Effector CD4-positive, alpha-beta T cell (primary cell): ENCODE measurements at regions not wholly inside any gene's neighbourhood (a gene's known extent, or its start where the extent isn't known, plus 50 kb on each side); places are given as distances from the start of the nearest gene placed in this dataset.

ENCODE experiments used
- DNase-seq: peaks from one replicate; pipeline ENCODE4 v3.0.0-alpha.2; 2020

DNA sequence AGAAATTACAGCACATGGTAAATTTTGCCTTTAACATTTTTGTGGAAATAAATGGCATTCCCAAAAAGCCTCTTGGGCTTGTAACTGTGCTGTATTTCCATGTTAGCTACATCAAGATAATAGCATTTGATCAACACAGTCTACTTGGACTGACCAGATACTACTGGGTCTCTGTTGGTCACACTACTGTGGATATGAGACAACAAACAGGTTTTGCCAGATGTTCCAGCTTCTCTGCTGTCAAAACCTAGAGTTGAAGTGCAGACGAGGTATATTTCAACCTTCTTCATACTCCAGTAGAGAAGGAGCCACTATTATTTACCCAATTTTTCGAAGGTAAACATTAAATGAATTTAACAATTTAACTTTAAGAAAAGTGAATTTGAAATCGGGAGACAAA is 284.7 kb upstream of the CITED2 start:
- DNase-seq: no peak

DNA sequence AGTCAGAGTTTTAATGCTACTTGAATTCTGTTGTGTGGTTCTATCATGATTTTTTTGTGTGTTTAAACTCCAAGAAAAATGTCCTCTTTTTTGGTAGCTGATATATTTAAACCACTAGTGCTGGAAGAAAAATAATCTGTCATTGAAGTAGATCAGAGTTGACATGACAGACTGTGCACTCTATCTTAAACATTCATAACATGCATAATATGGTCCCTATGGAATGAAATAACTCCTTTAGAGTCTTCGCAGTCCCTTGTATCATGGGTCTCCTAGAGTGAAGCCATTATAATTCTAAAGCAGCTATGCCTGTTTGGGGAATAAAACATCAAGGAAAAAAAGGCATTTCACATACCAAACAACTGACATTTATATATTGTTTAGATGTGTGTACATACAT is 282.7 kb upstream of the CITED2 start:
- no peak for DNase-seq

DNA sequence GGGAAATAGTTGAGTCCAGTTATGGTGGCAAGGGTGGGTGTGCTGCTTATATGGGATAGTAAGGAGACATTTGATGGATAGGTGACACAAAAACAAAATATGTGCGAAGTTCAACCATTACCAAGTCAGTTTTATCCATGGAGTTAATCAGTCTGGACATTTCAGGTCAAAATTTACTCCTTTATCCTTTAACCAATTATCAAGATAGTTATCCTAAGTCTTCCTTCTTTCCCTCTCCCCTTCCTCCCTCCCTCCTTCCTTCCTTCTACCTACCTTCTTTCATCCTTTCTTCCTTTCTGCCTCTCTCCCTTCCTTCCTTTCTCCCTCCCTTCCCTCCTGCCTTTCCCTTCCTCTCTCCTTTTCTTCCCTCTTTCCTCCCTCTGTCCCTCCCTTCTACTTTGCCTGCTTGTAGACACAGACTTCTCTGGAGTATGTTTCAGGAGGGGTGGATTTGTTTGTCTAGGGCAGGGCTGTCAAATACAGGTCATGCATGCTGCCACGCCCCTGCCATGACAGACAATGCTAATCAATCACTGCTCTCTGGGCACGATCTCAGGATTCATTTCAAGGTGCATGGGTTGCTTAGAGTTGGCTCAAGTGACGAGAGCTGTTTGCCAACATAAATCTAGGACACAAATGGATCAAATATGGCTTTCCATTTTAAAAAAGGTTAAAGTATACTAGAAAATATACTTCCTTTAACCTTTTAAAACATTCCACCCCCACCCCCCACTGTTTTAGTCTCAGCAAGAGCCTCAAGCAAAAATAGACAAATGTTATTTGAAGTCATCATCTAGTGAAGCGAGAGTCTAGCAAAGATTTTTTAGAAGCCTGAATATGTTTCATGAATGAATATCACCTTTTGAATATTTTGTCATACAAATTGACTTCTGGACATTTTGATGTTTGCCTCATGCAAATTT is 281.6 kb upstream of the CITED2 start:
- DNase-seq: no peak

DNA sequence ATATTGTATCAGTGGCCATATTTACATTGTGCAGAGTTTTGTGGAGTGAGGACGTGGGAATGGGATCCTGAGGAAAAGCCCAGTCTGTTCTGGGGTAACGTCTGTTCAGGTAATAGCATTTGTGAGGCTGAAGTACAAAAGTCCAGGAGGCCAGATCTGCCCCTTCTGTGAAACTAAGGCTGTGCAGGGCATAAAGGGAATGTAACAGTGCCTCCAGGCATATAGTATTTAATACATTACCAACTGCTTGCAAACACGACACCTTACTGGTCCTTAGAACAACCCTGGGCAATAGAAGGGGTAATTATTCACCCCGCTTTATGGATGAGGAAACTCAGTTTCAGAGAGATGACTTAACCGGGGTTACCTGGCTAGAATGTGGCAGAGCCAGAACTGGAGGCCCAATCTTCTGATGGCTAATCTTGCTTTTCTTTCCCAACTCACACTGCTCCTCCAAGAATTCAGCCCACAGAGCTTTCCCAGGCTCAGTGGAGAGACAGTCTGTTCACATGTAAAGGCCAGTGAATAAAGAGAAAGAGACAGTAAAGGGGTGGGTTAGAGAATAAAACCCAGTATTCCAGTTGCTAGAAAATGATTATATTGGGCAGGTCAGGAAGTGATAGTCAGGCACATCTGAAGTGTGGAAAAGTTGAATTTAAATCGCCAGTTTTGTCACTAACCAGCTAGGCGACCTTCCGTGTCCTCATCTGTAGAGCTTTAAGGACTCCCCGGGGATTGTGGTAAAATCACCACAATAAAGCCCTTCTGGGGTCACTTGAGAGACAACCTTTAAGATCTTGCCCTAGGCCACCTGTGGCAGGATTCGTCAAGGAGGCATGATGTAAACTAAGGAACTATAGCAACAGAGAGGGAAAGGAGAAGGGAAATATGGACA is 280.7 kb upstream of the CITED2 start:
- DNase-seq: no peak

DNA sequence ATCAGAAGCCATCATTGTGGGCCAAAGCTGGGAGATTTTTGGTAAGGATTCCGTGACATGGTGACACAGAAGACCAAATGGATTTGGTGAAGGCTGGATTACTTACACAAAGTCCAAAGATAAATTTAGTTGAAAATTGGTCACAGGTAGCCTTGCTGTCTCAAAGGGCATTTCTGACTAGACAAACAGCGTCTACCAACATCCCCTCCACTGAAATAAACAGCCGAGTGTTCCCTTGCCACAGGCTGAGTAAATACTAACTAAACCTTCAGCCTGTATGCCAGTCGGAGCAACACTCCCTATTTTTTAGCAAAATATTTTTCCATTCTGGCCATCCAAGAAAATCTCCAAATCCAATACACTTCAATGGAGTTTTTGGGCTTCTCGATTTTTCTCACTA is 279.9 kb upstream of the CITED2 start:
- DNase-seq: no peak

DNA sequence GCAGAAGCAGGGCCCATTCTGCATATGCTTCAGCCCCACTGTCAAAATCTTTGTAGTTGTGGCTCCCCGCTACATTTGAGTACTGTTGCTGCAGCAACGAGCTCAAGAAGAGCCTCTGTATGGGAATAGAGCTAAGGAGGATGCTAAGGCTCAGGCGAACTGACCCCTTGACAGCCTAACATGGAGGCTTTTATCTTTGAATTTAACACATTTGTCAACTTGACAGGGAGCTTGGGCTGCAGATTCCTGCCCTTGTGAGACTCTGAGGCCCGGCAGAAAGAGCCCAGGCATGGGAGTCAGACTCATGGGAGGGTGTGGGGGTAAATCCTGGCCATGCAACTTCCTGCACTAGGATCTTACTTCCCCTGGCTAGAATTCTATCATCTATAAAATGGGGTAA is 278.7 kb upstream of the CITED2 start:
- no peak for DNase-seq

DNA sequence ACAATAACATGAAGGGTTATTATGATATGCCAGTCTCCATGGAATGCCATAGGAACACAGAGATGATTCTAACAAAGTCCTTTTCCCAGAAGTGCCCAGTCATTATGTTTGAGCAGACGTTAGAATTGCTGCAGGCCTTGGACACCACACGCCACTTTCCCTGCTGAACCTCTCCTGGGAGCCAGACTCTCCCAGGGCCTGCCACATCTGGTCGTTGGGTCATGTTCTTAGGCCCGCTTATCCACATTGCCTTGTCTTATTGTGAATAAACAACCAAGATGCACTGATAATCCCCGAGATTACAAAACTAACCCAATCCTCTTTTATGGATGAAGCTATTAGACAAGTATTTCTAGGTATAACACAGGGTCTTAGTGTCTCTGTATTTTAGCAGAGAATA is 276.5 kb upstream of the CITED2 start:
- no peak for DNase-seq

DNA sequence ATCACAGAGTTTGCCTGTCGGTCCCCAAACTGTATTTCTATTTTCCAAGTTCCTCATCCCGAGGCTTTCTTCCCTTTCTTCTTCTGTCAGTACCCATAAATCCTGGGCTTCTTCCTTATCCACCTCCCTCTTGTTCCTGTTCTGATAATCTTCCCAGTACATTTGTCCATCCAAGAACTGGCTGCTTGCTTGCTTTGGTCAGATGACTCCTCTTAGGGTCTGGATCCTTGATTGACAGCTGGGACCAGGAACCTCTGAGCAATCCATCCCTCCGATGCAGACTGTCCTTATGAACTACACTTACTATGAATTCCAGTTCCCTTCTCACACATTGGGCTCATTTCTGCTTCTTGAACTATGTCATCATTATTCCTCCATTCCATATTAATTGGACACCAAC is 275.3 kb upstream of the CITED2 start:
- no peak for DNase-seq

DNA sequence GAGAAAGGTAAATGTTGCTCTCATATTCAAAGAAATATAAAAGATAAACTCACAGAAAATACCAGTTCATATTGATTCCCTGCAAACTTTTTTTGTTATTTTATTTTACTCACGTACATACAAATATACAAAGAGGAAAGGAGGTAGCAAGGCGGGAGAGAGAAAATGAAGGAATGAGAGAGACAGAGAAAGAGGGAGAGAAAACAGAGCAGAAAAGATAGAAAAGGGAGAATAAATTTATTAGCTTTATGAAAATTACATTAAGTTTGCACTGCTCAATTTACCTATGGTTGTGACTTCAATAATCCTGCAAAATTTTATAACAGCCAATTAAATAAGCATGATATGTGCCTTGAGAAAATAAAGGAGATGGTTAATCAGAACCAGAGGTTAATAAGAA is 274.7 kb upstream of the CITED2 start:
- DNase-seq: no peak

DNA sequence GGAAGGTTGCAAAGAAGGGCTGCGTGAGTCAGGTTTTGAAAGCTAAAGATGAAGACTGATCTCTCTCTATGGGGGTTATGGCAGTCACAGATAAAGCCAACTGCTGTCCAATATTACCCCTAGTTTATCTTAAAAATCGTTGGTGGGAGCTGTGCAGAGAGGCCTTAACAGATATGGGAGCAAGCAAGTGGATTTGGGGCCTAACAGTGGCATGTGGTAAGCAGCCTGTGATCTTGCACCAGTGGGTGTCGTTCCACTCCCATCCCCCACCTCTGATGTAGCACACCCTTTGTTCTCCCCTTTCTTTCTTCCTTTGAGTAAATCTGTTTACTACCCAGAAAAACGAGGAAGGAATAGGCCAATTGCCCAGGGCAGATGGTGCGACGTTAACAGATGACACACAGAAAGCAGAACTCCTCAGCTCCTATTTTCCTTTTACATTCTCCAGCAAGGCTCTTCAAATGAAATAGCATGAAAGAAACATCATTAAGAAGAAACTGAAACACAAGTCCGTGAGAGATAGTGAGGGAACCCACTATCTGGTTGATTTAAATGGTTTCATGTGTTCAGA is 274.1 kb upstream of the CITED2 start:
- no peak for DNase-seq

DNA sequence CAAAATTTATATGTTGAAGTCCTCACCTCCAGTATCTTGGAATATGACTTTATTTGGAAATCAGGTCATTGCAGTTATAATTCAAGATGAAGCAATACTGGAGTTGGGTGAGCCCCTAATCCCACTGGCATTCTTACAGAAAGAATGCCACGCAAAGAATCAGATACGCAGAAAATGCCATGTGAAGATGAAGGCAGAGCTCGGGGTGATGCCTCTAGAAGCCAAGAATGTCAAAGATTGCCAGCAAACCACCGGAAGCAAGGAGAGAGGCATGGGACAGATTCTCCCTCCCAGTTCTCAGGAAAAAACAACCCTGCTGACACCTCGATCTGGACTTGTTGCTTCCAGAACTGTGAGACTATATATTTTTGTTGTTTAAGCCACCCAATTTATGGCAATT is 273.4 kb upstream of the CITED2 start:
- DNase-seq: no peak

DNA sequence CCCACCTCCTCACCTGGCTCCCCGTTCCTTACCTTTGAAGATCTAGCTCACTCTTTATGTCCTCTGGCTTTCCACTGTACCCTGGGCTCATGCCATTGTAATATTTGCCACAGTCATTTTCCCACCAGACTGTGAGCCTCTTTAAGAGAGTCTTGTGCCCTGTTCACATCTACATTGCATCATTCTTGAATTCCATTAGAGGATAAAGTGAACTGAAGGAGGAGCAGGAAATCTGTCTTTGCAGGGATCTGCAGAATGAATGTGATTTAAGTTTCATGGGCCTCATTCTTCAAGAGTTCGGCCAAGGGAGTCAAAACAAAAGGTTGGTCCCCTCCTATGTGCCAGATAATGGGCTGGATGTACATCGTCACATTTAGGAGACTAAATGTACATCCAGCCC is 272.6 kb upstream of the CITED2 start:
- no peak for DNase-seq

DNA sequence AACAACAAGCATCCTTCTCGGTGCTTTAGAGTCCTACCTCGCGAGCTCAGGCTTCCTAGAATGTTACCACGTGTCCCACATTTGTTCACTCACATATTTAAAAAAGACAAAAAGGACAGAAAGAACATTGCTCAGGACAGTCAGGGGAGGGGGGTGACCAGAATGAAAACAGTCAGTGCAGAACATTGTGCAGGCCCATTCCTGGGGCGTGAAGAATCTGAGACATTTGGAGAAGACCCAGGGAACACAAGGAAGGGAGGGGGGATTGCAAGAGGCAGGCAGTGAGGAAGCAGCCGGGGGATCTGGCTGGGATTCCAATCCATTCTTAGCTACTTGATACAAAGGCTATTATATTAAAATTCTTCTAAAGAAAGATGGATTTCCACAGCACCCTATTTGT is 270.4 kb upstream of the CITED2 start:
- no peak for DNase-seq

DNA sequence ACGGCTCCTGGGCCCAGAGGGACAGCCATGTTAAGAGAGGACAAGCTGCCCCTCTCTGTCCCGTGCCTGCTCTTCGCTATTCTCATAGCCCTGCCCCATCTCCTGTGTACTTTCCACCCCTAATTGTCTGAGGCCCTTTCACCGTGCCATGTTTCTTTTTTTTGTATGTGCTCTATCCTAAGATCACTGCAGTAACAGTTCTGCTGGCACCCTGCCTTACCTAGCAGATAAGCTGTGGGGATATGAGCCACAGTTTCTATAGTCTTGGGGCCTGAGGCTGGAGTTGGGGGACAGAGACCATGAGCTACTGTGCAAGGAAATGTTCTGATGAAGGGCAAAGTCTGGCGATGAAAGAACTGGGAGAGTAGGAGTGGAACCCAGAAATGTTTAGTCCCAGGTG is 269.5 kb upstream of the CITED2 start:
- no peak for DNase-seq

DNA sequence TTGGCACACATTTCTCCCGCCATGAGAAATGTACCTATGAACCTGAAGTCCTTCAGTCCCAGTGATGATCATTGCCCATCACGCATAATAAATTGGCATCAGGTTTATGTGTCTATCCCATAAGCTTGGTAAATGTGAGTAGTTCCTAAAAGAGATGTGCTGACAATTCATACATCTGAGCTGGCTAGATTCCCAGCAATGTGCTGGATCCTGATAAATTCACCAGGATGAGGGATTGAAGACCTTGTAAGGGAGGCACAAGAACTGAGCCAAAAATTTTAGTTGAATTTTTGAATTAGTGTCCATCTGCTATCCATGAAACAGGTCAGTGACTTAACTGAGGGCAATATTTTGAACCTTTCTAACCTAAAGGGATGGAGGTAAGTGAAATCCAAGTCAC is 267.9 kb upstream of the CITED2 start:
- DNase-seq: no peak

DNA sequence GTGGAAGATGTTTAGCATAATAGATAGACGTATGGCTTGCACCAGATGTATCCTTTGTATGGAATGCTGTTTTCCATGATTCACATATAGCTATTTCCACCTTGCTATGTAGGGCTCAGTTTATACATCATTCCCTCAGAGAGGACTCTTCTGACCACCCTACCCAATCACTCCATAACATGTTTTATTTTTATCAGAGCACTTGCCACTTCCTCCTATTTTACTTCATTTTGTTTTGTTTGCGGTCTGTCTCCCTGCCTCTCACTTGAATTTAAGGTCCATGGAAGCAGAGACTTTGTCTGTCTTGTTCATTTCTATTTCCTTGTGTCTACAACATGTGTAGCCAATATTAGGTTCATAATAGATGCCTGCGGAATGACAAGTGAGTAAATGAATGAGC is 266.9 kb upstream of the CITED2 start:
- DNase-seq: no peak

DNA sequence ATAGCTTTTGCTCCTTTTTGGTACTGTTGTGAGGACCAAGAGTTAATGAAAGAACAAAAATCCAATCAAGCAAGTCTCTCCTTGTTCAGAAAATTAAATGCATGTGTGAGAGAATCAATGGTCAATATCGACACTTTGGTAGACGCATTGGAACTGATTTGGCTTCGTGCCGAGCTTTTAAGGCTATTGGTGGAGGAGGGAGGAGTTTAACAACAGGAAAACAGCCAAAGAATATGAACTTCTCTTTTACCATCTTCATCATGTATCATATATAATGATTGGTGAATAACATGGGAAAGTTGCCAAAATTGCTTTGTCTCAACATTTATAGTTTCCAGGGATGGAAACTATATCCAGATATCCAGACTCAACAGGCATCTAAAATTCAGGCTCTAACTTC is 266.5 kb upstream of the CITED2 start:
- DNase-seq: no peak

DNA sequence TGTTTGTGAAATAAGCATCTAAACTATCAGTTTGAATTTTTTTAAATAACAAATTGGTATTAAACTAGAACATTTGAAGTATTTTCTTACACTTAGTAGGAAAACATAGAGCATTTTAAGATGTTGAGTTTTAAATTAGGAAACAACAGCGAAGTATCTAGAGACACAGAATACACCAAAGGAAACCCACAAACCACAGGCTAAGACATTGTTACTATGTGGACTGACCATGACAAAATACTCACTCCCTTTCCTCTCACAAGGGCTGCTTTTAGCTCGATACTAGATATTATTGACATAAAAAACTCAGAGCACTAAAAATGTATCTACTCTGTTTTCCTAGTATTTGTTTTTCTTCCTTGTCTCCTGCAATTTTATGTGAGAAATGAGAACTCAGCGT is 266.0 kb upstream of the CITED2 start:
- DNase-seq: no peak

DNA sequence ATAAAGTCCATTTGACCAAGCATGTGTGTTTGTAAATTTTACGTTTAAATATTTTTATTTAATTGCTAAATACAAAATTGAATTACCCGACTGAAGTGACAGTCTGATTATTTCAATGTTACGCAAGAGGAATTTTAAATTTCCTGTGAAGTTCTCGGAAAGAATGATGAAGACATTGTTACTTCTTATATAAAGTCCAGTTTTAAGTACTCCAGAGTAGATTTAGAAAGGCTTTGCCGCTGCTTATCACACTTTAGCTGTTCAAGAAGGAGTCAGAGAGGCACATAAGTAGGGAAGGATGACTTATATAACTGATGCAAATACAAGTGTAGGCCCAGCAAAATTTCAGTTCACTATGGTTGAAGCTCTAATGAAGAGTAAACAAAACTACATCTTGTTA is 265.1 kb upstream of the CITED2 start:
- DNase-seq: no peak

DNA sequence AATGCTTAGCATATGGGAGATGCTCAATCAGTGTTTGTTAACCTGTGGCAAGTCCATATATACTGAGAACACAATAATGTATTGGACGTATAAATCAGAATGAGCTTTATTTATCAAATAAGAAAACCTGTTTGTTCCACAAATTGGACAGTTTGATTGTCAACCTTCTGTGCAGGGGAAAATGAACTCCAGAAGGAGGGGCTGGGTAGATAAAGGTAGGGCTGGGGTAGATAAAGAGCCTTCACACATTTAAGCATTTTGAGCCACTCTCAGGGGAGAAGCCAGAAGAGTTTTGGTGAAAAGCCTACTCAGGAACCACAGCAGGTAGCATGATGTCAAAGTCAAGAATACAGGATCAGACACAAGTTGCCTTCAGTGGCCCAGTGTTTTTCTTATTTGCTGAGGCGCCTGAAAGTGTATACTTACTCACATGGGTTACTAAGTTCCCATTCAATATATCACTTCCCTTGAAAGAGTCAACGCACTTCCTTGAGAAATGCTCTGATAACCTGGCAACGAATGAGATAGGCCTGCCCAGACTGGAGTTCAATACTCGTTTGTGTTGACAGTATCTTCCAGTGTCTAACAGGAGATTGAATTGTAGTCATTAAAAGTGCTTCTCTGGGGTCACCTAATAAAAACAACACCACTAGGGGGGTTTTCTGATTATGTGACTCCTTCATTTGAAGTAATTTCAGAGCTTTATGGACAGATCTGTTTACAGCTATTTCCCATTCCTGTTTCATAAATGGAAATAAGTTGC is 263.9 kb upstream of the CITED2 start:
- no peak for DNase-seq

DNA sequence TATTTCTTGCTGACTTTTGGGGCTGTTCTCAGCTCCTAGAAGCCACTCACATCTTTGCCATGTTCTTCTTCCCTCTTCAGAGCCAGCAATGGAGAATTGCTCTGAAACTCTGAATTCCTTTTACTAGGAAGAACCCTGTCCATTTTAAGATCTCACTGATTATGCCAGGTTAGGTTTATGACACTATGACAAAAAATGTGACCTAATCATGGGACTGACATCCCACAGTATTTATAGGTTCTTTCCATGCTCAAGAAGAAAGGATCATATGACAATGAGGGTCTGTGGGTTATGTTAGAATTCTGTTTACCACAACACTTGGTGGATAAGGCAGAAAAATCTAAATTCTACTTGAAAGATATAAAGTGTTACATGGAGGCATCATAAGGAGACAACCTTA is 263.3 kb upstream of the CITED2 start:
- DNase-seq: no peak

DNA sequence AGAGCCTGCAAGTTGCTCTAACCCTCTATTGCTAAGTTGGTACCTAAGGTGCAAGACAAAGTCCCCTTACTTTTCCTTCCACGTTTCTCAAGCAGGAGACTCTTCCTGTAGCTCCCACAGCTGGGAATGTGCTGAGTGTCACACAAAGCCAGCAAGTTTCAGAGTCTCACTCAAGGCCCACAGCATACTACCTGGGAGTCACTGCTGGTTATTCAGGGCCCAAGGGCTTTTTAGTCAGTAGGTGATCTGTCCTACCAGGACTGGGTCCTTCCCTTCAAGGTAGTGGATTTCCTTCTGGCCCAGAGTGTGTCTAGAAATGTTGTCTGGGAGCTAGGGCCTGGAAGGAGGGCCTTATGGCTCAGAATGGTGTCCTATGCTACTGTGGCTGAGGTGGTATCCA is 261.9 kb upstream of the CITED2 start:
- no peak for DNase-seq
